HG03469 (cell line): ENCODE measurements at regions not wholly inside any gene's neighbourhood (a gene's known extent, or its start where the extent isn't known, plus 50 kb on each side); places are given as distances from the start of the nearest gene placed in this dataset.
"Not testable (repeated sequence)": the region's sequence is repeated elsewhere in the genome, so short reads cannot be mapped to it uniquely, and the experiment has no call there.

Experiments used
- ATAC-seq: cut with Tn5 transposase; IDR thresholded peaks from one replicate; pipeline ENCODE4 v1.9.1; 2021; ENCODE audit warnings: mild to moderate bottlenecking, moderate library complexity, moderate number of reproducible peaks; ENCODE audit not compliant: unreplicated experiment

- ATAC-seq, result not testable (repeated sequence)
Observed at GRCh38 chrY:18325499-18326279, 220.8 kb upstream of the HSFY1 start.

GRCh38 chrY:18326280-18326875, 220.1 kb upstream of the HSFY1 start:
- peak; percentile 77 for ATAC-seq

DNA sequence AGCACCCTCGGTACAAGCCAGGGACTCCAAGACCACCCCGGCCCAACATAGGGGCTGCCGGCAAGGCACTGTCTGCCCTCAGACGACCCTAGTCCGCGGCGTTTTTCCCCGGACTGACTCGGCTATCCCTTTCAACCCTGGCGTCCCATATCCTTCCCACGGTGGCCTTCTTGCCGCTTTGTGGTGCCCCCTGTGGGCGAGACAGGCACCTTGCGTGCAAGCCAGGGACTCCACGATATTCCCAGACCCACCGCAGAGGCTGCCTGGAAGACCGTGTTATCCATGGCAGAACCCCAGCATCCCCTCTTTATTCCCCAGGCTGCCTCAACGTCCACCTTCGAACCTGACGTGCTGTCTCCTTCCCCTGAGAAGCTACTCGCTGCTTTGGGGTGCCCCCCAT, 204.0 kb upstream of the HSFY1 start:
- ATAC-seq, result not testable (repeated sequence)
